DOHH2 (cell line): ENCODE measurements at regions not wholly inside any gene's neighbourhood (a gene's known extent, or its start where the extent isn't known, plus 50 kb on each side); places are given as distances from the start of the nearest gene placed in this dataset.

Experiments used
- H3F3A ChIP-seq: fragments of 200-600 bp; sonication (generic), shearing (Covaris generic); 2 replicates; pipeline ENCODE4 v1.6.0; 2016; ENCODE audit warnings: antibody characterized with exemption, mild to moderate bottlenecking; ENCODE audit not compliant: control insufficient read depth, insufficient read depth
- H3K27ac ChIP-seq: fragments of 200-600 bp; sonication (generic); 2 replicates; pipeline ENCODE4 v1.5.1; 2014; ENCODE audit warnings: low read depth, mild to moderate bottlenecking, low read length, moderate library complexity
- H3K27me3 ChIP-seq: fragments of 200-600 bp; sonication (generic); 2 replicates; pipeline ENCODE4 v1.6.1; 2014; ENCODE audit warnings: mild to moderate bottlenecking, low read length, mixed read lengths; ENCODE audit not compliant: control insufficient read depth
- H3K36me3 ChIP-seq: fragments of 200-600 bp; sonication (generic); 2 replicates; pipeline ENCODE4 v1.6.1; 2014; ENCODE audit warnings: mild to moderate bottlenecking, low read length, moderate library complexity, mixed read lengths; ENCODE audit not compliant: control insufficient read depth
- H3K4me1 ChIP-seq: fragments of 200-600 bp; sonication (generic); 2 replicates; pipeline ENCODE4 v1.6.1; 2014; ENCODE audit warnings: mild to moderate bottlenecking, low read length, mixed read lengths; ENCODE audit not compliant: control insufficient read depth
- H3K4me2 ChIP-seq: fragments of 200-600 bp; sonication (generic); 2 replicates; pipeline ENCODE4 v1.6.0; 2014; ENCODE audit warnings: mild to moderate bottlenecking, low read length, moderate library complexity
- H3K4me3 ChIP-seq: fragments of 200-600 bp; sonication (generic); 2 replicates; pipeline ENCODE4 v1.5.1; 2014; ENCODE audit warnings: mild to moderate bottlenecking, low read length, mixed read lengths
- H3K79me2 ChIP-seq: fragments of 200-600 bp; sonication (generic); 2 replicates; pipeline ENCODE4 v1.6.1; 2014; ENCODE audit warnings: mild to moderate bottlenecking, low read length, mixed read lengths; ENCODE audit not compliant: control insufficient read depth
- H3K9me2 ChIP-seq: fragments of 200-600 bp; sonication (generic); replicated peaks from 2 replicates; pipeline ENCODE4 v1.6.1; 2014; ENCODE audit warnings: mild to moderate bottlenecking, low read length, mixed read lengths; ENCODE audit not compliant: control insufficient read depth
- H3K9me3 ChIP-seq: fragments of 200-600 bp; sonication (generic); 2 replicates; pipeline ENCODE4 v1.6.1; 2014; ENCODE audit warnings: antibody characterized with exemption, low read length, mixed read lengths; ENCODE audit not compliant: control insufficient read depth, insufficient read depth
- H4K20me1 ChIP-seq: fragments of 200-600 bp; sonication (generic); 2 replicates; pipeline ENCODE4 v1.6.0; 2014; ENCODE audit warnings: low read depth, mild to moderate bottlenecking, antibody characterized with exemption, low read length, moderate library complexity; ENCODE audit not compliant: control insufficient read depth, insufficient read depth
- CTCF ChIP-seq: fragments of 200-600 bp; sonication (generic); IDR thresholded peaks from one replicate; pipeline ENCODE4 v1.5.1; 2014; ENCODE audit warnings: antibody characterized with exemption, mild to moderate bottlenecking, low read depth, low read length; ENCODE audit not compliant: poor library complexity, severe bottlenecking
- EZH2phosphoT487 ChIP-seq: fragments of 200-600 bp; sonication (generic); IDR thresholded peaks from 2 replicates; pipeline ENCODE4 v1.6.1; 2017; ENCODE audit warnings: borderline replicate concordance, mild to moderate bottlenecking, antibody characterized with exemption, low read length, moderate library complexity, mixed read lengths

- H3K79me2 ChIP-seq, result no peaks in the 10 kb centered on the region
- H3K4me3 ChIP-seq, result no peak overlapping the region
- no peaks in the 10 kb centered on the region; the same call in 1 of the 2 replicates for H3K27me3 ChIP-seq
- H3K9me2 ChIP-seq, result no peaks in the 10 kb centered on the region
- H3K9me3 ChIP-seq, result no peaks in the 10 kb centered on the region
- H3K27ac ChIP-seq, result no peak overlapping the region
- no peaks in the 10 kb centered on the region for H3F3A ChIP-seq
- no peaks in the 10 kb centered on the region for H4K20me1 ChIP-seq
- no peak overlapping the region for H3K4me2 ChIP-seq
- H3K4me1 ChIP-seq, result no peaks in the 10 kb centered on the region
- TF ChIP-seq EZH2phosphoT487 (no peak), CTCF (no peak)
- no peaks in the 10 kb centered on the region for H3K36me3 ChIP-seq
These were observed 228.5 kb downstream of the FOXL1 start for GRCh38 chr16:86806838-86807351.

DNA sequence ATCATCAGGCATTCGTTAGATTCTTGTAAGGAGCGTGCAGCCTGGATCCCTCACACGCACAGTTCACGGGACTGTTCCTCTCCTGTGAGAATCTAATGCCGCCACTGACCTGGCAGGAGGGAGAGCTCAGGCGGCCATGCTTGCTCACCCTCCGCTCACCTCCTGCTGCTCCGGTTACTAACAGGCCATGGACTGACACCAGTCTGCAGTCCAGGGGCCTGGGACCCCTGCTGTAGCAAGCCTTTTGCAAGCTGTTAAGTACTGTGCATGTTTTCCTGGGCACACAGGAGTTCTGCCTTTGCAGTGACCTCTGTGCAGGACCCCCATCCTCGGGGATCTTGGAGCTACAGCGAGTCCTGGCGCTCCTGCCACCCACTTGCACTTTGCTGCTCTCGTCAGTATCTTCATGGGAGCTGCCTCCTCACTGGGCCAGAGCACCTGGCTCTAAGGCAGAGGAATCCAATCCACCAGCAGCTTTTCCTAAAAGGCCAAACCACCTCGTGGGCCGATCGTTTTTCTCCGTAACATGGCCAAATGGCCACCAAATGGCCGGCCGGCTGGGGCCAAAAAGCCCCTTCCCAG lies 230.6 kb downstream of the FOXL1 start:
- peaks cover 3% of the 10 kb centered on the region; the same call in 1 of the 2 replicates for H3K27me3 ChIP-seq
- H3F3A ChIP-seq, result no peaks in the 10 kb centered on the region
- TF ChIP-seq CTCF (no peak), EZH2phosphoT487 (no peak)
- no peaks in the 10 kb centered on the region for H3K9me2 ChIP-seq
- H3K4me3 ChIP-seq, result no peak overlapping the region
- no peak overlapping the region for H3K4me2 ChIP-seq
- H3K79me2 ChIP-seq, result no peaks in the 10 kb centered on the region
- no peaks in the 10 kb centered on the region for H4K20me1 ChIP-seq
- no peaks in the 10 kb centered on the region for H3K36me3 ChIP-seq
- no peaks in the 10 kb centered on the region for H3K4me1 ChIP-seq
- no peaks in the 10 kb centered on the region for H3K9me3 ChIP-seq
- H3K27ac ChIP-seq, result no peak overlapping the region

- no peak overlapping the region for H3K4me2 ChIP-seq
- H3K27ac ChIP-seq, result no peak overlapping the region
- peaks cover 3% of the 10 kb centered on the region; the same call in 1 of the 2 replicates for H3K27me3 ChIP-seq
- no peaks in the 10 kb centered on the region for H3K4me1 ChIP-seq
- no peaks in the 10 kb centered on the region for H3K9me3 ChIP-seq
- no peaks in the 10 kb centered on the region for H3K79me2 ChIP-seq
- no peaks in the 10 kb centered on the region for H3F3A ChIP-seq
- no peak for TF ChIP-seq CTCF
- no peak for TF ChIP-seq EZH2phosphoT487
- no peaks in the 10 kb centered on the region for H3K36me3 ChIP-seq
- H4K20me1 ChIP-seq, result no peaks in the 10 kb centered on the region
- no peaks in the 10 kb centered on the region for H3K9me2 ChIP-seq
- H3K4me3 ChIP-seq, result no peak overlapping the region
These were observed 231.2 kb downstream of the FOXL1 start for GRCh38 chr16:86809458-86809955.
